Esophagus muscularis mucosa (tissue), 4 donors: ENCODE measurements at regions not wholly inside any gene's neighbourhood (a gene's known extent, or its start where the extent isn't known, plus 50 kb on each side); places are given as distances from the start of the nearest gene placed in this dataset.

Source experiments
- EP300 ChIP-seq: sonication (generic); formaldehyde crosslinking; IDR thresholded peaks from one replicate; pipeline ENCODE4 v1.6.1; 2017; ENCODE audit warnings: antibody characterized with exemption
- POLR2A ChIP-seq: fragments of 450-650 bp; IDR thresholded peaks from one replicate; pipeline ENCODE4 v1.6.1; 2017; ENCODE audit warnings: antibody characterized with exemption, moderate library complexity, mild to moderate bottlenecking, low read depth
- TF ChIP-seq, protein P1 (sequence below), 3 experiments: fragments of 200-600 bp in 2 of 3; fragments of 450-650 bp in 1 of 3; sonication (generic) in 2 of 3; IDR thresholded peaks; one replicate each; pipeline ENCODE4 v1.5.1; 2017 to 2019; ENCODE audit warnings: antibody characterized with exemption in 3 of 3, mild to moderate bottlenecking in 2 of 3, moderate library complexity in 1 of 3

DNA sequence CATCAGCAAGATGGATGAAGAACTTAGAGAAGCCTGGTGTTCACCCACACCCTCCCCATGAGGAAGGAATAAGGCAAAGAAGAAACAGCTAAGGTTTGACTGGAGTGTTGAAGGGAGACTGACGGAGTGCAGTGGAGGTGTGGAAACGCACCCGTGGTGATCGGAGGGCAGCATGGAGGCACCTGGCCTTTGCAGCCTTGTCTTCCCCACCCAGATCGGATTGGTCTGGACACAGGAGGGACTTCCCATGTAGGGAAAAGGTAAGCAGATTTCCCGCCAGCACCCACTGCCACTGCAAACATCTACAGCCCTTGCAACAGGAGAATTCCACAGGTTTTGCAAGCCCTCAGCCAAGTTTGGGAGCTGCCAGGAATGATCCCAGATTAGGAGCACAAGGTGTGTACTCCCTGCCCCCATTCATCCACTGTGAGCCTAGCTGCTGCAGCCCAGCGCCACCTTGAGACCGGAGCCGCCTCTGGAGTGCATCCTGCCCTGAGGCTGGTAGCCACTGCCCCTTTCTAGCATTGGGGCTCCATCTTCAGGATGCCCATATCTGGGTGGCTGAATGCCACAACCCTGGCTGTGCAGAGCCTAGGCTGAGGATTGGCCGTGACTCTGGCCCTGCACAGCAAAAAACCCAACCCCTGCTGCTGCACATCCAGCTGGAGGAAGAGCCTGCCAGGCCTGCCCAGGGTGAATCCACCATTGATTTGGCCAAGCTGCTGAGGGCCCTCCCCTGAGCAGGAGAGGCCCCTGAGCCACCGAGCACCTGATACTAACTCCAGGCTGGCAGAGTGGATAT, 411.1 kb downstream of the TMEM121 start:
- TF ChIP-seq, protein P1, sequence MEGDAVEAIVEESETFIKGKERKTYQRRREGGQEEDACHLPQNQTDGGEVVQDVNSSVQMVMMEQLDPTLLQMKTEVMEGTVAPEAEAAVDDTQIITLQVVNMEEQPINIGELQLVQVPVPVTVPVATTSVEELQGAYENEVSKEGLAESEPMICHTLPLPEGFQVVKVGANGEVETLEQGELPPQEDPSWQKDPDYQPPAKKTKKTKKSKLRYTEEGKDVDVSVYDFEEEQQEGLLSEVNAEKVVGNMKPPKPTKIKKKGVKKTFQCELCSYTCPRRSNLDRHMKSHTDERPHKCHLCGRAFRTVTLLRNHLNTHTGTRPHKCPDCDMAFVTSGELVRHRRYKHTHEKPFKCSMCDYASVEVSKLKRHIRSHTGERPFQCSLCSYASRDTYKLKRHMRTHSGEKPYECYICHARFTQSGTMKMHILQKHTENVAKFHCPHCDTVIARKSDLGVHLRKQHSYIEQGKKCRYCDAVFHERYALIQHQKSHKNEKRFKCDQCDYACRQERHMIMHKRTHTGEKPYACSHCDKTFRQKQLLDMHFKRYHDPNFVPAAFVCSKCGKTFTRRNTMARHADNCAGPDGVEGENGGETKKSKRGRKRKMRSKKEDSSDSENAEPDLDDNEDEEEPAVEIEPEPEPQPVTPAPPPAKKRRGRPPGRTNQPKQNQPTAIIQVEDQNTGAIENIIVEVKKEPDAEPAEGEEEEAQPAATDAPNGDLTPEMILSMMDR (IDR thresholded peaks at IDR 0.05) = no peak
- TF ChIP-seq POLR2A (no peak), EP300 (no peak)
